ENCODE measurements at regions not wholly inside any gene's neighbourhood (a gene's known extent, or its start where the extent isn't known, plus 50 kb on each side); places are given as distances from the start of the nearest gene placed in this dataset.

GRCh38 chr7:67550801-67551436 is 554.3 kb downstream of the TYW1 start (continued):
- TF ChIP-seq CEBPB (IDR thresholded peaks at IDR 0.05; ENCODE audit: low read depth, low read length): no peak
- TF ChIP-seq RXRA (IDR thresholded peaks at IDR 0.05; ENCODE audit: insufficient read depth, low read depth, low read length): no peak
- TF ChIP-seq NANOG (IDR thresholded peaks at IDR 0.05; ENCODE audit: insufficient read depth, low read depth, low read length, poor library complexity, severe bottlenecking): no peak
- no peak for TF ChIP-seq RNF2 (IDR thresholded peaks at IDR 0.05; ENCODE audit: borderline replicate concordance, low read depth, low read length, missing control alignments, poor library complexity, severe bottlenecking)
- TF ChIP-seq TBP (IDR thresholded peaks at IDR 0.05; ENCODE audit: low read depth, low read length): no peak

All from H1 (cell line).